DND-41 (cell line): ENCODE measurements at regions not wholly inside any gene's neighbourhood (a gene's known extent, or its start where the extent isn't known, plus 50 kb on each side); places are given as distances from the start of the nearest gene placed in this dataset.

Source experiments
- ATAC-seq: fragments of 200-7000 bp; cut with Tn5 transposase; 3 replicates; pipeline ENCODE4 v1.9.1; 2021; ENCODE audit warnings: low read depth; ENCODE audit not compliant: insufficient read depth
- DNase-seq: peaks from one replicate; pipeline ENCODE4 v3.0.0-alpha.2; 2020
- H2AFZ ChIP-seq: 2 replicates; pipeline ENCODE4 v1.6.0; 2012; ENCODE audit warnings: low read depth, low read length
- H3K27ac ChIP-seq: 2 replicates; pipeline ENCODE4 v1.5.1; 2012; ENCODE audit warnings: low read length, inconsistent platforms
- H3K27me3 ChIP-seq: fragments of 200-600 bp; sonication (generic); 2 replicates; pipeline ENCODE4 v1.6.0; 2012; ENCODE audit warnings: low read length, mild to moderate bottlenecking, inconsistent platforms; ENCODE audit not compliant: insufficient read depth, poor library complexity
- H3K36me3 ChIP-seq: 2 replicates; pipeline ENCODE4 v1.5.1; 2012; ENCODE audit warnings: low read length, inconsistent platforms; ENCODE audit not compliant: insufficient read depth
- H3K4me1 ChIP-seq: 2 replicates; pipeline ENCODE4 v1.5.1; 2012; ENCODE audit warnings: mild to moderate bottlenecking, low read length; ENCODE audit not compliant: insufficient read depth
- H3K4me2 ChIP-seq: 2 replicates; pipeline ENCODE4 v1.6.0; 2012; ENCODE audit warnings: mild to moderate bottlenecking, moderate library complexity, low read length, inconsistent platforms; ENCODE audit not compliant: insufficient read depth
- H3K4me3 ChIP-seq, 2 experiments: fragments of 200-600 bp in 1 of 2; shearing (Covaris generic) in 1 of 2; 2 replicates each; pipeline ENCODE4 v1.5.1; 2012 to 2016; ENCODE audit warnings: inconsistent platforms in 2 of 2, low read length in 2 of 2, mild to moderate bottlenecking in 2 of 2, low read depth in 1 of 2, moderate library complexity in 1 of 2
- H3K79me2 ChIP-seq: 2 replicates; pipeline ENCODE4 v1.6.0; 2012; ENCODE audit warnings: low read length, inconsistent platforms; ENCODE audit not compliant: insufficient read depth
- H3K9ac ChIP-seq: 2 replicates; pipeline ENCODE4 v1.6.0; 2012; ENCODE audit warnings: low read depth, mild to moderate bottlenecking, inconsistent platforms, low read length, moderate library complexity
- H3K9me3 ChIP-seq: 2 replicates; pipeline ENCODE4 v1.5.1; 2012; ENCODE audit warnings: low read length, moderate library complexity, mild to moderate bottlenecking, inconsistent platforms; ENCODE audit not compliant: insufficient read depth, severe bottlenecking
- H4K20me1 ChIP-seq: 2 replicates; pipeline ENCODE4 v1.6.0; 2012; ENCODE audit warnings: low read length; ENCODE audit not compliant: insufficient read depth
- EZH2 ChIP-seq: IDR thresholded peaks from 3 replicates; pipeline ENCODE4 v1.6.1; 2012; ENCODE audit warnings: borderline replicate concordance, low read depth, mild to moderate bottlenecking, moderate library complexity, low read length, inconsistent platforms; ENCODE audit not compliant: severe bottlenecking
- TF ChIP-seq, protein P1 (sequence below): IDR thresholded peaks from 2 replicates; pipeline ENCODE4 v1.5.1; 2012; ENCODE audit warnings: borderline replicate concordance, low read length, moderate library complexity, mild to moderate bottlenecking; ENCODE audit not compliant: poor library complexity, severe bottlenecking; ENCODE audit errors: extremely low read depth

DNA sequence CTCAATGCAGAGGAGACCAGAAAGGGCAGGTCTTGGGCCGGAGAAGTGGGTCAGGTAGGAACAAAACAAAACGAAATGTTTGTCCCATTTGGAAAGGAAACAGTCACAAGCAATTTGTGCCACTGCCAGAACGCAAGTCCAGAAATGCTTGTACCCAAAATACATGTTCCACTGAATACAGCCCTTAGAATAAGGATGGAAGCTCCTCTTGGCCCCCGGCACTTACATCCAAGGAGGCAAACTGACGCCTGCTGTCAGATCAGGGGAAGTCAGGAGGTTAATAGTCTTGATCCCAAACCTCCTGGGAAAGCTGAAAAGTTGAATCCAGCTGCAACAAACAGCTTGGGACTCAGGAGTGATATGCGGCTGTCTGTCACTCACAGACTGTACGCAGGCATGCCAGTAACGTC, 75.9 kb upstream of the GALNT2 start:
- H2AFZ ChIP-seq = no peak overlapping the region
- ATAC-seq = no peak
- no peaks in the 10 kb centered on the region for H3K36me3 ChIP-seq
- no peak overlapping the region for H3K4me3 ChIP-seq
- H3K4me2 ChIP-seq = no peak overlapping the region
- H3K27me3 ChIP-seq = no peaks in the 10 kb centered on the region
- DNase-seq = no peak
- H3K4me1 ChIP-seq = no peaks in the 10 kb centered on the region
- no peaks in the 10 kb centered on the region for H3K79me2 ChIP-seq
- no peaks in the 10 kb centered on the region for H3K9me3 ChIP-seq
- H4K20me1 ChIP-seq = no peaks in the 10 kb centered on the region
- H3K9ac ChIP-seq = no peak overlapping the region
- H3K27ac ChIP-seq = no peak overlapping the region
- TF ChIP-seq, protein P1, sequence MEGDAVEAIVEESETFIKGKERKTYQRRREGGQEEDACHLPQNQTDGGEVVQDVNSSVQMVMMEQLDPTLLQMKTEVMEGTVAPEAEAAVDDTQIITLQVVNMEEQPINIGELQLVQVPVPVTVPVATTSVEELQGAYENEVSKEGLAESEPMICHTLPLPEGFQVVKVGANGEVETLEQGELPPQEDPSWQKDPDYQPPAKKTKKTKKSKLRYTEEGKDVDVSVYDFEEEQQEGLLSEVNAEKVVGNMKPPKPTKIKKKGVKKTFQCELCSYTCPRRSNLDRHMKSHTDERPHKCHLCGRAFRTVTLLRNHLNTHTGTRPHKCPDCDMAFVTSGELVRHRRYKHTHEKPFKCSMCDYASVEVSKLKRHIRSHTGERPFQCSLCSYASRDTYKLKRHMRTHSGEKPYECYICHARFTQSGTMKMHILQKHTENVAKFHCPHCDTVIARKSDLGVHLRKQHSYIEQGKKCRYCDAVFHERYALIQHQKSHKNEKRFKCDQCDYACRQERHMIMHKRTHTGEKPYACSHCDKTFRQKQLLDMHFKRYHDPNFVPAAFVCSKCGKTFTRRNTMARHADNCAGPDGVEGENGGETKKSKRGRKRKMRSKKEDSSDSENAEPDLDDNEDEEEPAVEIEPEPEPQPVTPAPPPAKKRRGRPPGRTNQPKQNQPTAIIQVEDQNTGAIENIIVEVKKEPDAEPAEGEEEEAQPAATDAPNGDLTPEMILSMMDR = no peak
- no peak for TF ChIP-seq EZH2

DNA sequence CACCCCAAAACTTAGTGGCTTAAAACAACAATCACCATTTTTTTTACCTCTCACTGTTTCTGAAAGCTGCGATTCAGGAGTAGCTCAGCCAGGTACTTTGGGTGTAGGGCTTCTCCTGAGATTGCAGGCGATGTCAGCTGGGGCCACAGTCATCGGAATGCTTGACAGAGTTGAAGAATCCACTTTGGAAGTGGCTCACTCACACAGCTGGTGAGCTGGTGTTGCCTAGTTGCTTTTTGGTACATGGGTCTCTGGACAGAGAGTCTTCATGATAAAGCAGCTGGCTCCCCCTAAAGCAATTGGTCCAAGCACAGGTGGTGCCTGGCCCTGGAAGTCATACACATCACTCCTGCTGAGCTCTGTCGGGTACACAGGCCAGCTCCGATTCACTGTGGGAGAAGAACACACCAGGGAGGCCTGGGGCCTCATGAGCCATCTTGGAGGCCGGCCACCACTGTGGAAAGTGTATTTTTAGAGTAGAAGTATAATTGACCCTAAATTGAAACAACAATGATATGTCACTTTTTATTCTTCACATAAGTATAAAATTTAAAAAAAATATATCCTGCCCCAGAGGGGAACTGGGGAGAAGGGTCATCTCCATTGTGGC, 75.2 kb upstream of the GALNT2 start:
- Histone ChIP-seq H3K4me2 (no peak overlapping the region), H3K27ac (no peak overlapping the region), H4K20me1 (no peaks in the 10 kb centered on the region), H3K36me3 (no peaks in the 10 kb centered on the region), H3K79me2 (no peaks in the 10 kb centered on the region), H3K9ac (no peak overlapping the region), H2AFZ (no peak overlapping the region), H3K9me3 (no peaks in the 10 kb centered on the region), H3K4me1 (no peaks in the 10 kb centered on the region), H3K27me3 (no peaks in the 10 kb centered on the region), H3K4me3 (no peak overlapping the region)
- ATAC-seq = no peak
- DNase-seq = no peak
- TF ChIP-seq, protein P1 = no peak
- no peak for TF ChIP-seq EZH2

DNA sequence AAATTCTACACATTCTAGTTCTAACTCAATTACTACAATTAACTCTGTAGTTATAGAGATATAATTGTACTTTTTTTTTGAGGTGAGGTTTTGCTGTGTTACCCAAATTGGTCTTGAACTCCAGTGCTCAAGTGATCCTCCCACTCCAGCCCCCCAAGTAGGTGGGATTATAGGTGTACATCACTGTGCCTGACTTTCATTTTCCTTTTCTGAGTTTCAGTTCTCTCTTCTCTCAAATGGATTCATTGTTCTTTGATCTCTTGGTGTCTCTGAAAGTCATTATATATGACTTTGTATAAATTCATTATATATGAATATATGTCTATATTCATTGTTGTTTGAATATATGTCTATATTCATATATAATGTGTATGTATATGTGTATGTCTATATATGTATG, 74.0 kb upstream of the GALNT2 start:
- Histone ChIP-seq H4K20me1 (no peaks in the 10 kb centered on the region), H3K9me3 (no peaks in the 10 kb centered on the region), H3K36me3 (no peaks in the 10 kb centered on the region), H3K79me2 (no peaks in the 10 kb centered on the region), H3K4me2 (no peak overlapping the region), H3K27me3 (no peaks in the 10 kb centered on the region), H3K4me3 (no peak overlapping the region), H2AFZ (no peak overlapping the region), H3K27ac (no peak overlapping the region), H3K4me1 (no peaks in the 10 kb centered on the region), H3K9ac (no peak overlapping the region)
- TF ChIP-seq, protein P1 = no peak
- no peak for TF ChIP-seq EZH2
- ATAC-seq (no peak), DNase-seq (no peak)
